NCI-H82 treated with DMSO at 0.1 percent for 48 hours (cell line): ENCODE measurements at regions not wholly inside any gene's neighbourhood (a gene's known extent, or its start where the extent isn't known, plus 50 kb on each side); places are given as distances from the start of the nearest gene placed in this dataset.

Experiments used
- DNase-seq: peaks from one replicate; lab custom pipeline; 2025; ENCODE audit not compliant: unreplicated experiment; lab: John Stamatoyannopoulos, UW

DNA sequence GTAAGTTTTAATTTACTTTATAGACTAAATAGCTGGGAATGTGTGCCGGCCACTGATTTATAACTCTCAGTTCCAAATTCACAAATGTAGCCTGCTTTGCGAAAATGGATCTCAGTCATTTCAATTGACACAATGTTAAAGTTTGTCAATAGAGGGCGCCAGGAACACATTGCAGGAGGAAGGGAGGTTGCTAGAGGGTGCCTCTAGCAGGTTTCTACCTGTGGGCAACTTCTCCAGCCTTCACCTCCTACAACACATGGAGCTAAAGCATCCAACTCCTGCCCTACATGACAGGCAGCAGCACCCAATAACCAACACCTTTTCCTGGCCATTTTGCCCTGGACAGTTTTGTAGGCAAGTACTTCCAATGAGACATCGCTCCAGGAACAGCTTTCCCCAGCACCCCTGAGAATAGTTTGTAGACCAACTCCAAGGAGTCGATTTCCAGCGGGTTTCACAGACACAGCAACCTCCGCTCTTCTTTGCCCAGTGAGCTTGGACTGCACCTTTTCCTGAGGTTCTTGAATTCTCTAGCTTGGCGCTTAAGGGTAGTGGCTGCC, 784.8 kb upstream of the CDH2 start:
- DNase-seq: peak; percentile 49

DNA sequence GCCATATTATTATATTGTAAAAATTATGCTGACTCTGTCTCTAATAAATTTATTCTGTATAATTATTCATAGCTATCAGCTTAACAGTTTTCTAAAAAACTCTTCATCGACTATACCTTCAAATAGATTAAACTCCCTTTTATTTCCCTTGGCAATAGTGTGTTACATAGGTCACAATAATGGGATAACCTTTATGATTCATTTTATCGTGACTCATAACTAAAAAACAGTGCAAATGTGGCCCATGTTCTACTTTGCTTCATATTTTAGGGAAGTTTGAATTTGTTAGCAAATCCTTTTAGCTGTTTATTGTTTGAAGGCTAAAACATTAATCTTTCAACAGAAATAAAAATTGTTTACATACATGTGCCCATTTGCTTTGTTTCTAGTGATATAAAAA, 783.2 kb upstream of the CDH2 start:
- no peak for DNase-seq

DNA sequence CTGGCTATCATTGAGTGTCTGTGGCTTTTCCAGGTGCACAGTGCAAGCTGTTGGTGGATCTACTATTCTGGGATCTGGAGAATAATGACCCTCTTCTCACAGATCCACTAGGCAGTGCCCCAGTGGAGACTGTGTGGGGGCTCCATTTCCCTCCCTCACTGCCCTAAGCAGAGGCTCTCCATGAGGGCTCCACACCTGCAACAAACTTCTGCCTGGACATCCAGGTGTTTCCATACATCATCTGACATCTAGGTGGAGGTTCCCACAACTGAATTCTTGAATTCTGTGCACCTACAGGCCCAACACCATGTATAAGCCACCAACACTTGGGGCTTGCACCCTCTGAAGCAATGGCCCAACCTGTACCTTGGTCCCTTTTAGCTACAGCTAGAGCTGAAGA, 775.4 kb upstream of the CDH2 start:
- no peak for DNase-seq

DNA sequence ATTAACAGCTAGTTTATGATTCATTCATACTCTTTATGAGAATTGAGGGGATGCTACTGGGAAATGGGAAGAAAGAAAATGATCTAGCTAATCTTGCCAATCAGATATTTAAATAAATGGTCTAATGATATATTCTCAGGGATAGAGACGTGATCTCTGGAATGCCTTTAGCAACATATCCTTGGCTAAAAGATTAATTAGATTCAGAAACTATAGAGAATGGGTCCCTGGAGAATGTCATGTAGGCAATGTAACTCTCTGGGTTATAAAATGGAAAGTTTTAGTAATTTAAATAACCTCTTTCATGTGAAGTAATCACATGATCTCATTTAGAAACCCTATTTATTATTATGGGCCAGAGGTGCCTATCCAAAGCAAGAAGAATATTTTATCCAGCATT, 771.0 kb upstream of the CDH2 start:
- no peak for DNase-seq

DNA sequence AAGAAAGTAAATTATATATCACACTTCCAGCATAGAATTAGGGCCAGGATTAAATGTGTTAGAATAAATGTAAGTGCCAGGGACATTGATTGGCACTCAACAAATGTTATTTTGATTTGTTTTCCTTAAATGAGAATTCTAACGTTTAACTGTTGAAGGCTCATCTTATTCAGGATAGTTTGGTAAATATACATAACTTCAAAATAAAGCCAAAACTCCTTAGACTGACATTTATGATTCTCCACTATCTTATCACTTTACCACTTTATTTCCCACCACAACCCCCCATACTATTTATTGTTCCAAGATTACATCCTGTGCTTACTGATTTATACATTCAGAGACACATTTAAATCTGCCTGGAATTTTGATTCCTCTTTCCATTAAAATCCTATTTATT, 769.5 kb upstream of the CDH2 start:
- no peak for DNase-seq

DNA sequence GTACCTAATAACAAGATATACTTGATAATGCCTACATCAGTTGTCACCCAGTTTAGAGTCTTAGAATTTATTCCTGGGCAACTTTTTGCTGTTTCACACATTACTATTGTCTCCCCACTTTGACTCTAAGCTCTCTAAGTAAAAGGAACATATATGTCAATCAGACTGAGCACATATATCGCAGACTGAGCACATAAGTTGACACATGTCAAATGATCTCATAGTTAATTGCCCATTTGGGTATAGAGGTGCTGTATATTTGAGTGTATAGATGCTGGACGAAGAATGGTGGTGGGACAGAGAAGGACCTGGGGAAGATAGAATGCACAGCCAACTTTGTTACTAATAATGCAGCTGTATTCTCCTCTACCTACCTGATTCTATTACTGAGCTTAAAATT, 746.0 kb upstream of the CDH2 start:
- DNase-seq: no peak

DNA sequence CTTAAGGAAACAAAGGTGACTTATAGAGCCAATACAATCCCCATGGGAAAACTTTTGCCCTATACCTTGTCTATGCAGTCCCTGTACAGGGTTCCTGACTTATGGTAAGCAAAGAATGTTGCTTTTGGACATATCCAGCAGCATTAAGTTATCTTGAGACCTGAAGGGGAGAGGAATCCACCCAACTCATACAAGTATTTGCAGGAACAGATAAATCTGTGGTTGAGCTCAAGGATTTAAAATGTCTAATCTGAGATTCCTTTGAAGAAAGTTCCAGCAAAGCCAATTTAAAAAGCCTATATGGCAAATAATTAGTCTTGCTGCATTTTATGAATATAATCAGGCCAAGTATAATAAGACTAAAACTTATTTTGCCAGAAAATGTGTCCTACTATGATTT, 739.5 kb upstream of the CDH2 start:
- no peak for DNase-seq

DNA sequence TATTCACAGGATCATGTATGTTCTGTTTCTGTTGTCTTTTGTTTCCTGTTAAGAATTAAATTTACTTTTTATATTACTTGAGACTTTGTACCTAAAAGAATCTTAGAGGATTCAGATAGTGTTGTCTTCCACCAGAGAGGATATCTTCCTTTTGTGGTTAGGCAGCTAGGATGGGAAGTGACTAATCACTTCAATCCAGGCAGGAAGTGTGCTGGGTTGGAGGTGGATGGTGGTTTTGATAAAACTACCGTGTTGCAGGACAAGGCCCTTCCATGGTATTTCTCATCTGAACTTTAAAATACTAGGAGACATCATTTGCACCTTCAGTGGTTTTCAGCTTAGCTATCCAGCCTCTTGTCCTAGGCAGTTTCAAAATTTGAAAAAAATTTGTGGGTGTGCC, 728.6 kb upstream of the CDH2 start:
- no peak for DNase-seq

DNA sequence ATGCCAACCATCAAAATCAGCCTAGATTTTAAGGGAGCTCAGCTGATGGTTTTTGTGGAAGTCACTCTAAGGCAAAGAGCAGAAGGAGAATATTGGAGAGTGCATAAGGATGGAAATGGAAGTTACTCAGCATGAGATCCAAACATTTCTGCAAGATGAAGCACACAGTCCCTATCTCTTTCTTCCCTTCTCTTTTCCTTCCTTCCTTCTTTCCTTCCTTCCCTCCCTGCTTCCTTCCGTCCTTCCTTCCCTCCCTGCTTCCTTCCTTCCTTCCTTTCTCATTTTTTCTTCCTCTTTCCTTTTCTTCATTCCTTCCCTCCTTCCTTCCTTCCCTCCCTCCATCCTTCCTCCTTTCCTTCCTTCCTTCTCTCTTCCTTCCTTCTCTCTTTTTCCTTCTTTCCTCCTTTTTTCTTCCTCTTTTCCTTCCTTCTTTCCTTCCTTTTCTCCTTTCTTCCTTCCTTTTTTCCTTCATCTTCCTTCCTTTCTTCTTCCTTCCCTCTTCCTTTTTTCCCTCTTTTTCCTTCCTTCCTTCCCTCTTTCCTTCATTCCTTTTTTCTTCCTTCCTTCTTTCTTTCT, 727.9 kb upstream of the CDH2 start:
- DNase-seq: no peak

DNA sequence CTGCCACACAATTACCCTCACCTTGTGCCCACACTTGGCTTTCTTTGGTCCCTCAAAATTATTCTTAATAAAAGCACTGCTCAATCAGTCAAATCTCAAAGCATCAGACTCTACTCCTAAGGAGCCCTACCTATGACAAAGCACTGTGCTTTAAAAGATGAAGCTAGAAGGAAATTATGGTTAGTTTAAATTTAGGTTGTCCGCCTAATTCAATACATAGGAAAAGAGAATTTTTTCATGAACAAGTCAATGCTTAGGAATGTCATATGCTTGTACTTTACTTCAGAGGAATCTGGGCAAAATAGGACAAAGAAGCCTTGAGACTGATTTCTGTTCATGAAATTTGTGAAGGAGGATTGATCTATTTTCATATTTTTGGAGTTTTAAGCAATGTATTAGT, 726.4 kb upstream of the CDH2 start:
- no peak for DNase-seq

DNA sequence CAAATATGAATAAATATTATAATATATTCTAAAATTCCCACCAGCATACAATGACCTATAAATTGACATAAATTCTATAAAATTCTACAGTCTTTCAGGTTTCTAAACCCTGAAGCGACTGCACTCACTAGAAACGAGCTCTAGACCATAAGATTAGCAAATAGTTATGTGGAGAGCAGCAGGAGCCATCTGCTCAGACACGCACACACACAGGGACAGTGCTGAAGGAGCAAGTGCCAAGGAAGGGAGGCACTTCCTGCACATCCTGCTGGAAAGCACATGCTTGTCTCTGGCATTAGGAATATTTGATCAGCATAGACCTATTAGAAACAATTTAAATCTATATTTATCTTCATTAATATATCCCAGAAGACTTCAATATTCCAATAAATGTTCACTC, 713.9 kb upstream of the CDH2 start:
- peak; percentile 18 for DNase-seq

DNA sequence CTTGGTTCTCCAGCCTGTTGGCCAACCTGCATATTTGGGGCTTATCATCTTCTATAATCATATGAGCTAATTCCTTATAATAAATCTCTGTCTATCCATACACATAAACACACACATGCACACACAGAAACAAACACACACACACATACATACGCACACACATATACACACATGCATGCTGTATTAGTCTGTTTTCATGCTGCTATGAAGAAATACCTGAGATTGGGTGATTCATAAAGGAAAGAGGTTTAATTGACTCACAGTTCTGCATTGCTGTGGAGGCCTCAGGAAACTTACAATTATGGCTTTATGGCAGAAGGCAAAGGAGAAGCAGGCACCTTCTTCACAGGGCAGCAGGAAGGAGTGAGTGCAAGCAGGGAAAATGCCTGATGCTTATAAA, 707.4 kb upstream of the CDH2 start:
- DNase-seq: no peak

DNA sequence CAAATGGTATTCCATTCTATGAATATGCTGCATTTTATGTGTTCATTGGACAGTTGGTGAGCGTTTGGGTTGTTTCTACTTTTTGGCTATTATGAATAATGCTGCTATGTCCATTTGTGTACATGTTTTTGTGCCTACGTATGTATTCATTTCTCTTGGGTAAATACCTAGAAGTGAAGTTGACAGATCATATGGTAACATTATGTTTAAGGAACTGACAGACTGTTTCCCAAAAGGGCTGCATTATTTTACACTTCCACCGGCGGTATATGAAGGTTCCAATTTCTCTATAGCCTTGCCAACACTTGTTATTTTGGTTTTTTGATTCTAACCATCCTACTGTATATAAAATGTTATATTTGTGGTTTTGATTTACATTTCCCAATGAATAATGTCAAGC, 703.9 kb upstream of the CDH2 start:
- no peak for DNase-seq

DNA sequence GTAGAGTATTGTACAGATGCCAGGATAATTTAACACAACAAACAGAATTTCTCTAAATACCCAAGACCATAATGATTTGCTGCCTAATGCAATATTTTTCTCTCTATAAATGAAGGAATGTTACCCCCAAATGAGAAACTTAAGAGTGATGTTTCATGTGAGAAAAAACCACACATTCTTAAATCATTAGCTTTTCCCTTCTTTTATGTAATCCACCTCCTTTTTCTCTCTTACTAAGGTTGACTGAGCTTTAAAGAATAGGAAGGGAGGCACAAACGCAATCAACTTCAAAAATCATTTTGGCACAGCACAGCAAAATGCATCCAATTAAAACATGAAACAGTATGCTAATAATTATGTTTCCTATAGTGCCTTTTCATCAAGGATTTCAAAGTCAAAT, 698.1 kb upstream of the CDH2 start:
- no peak for DNase-seq

DNA sequence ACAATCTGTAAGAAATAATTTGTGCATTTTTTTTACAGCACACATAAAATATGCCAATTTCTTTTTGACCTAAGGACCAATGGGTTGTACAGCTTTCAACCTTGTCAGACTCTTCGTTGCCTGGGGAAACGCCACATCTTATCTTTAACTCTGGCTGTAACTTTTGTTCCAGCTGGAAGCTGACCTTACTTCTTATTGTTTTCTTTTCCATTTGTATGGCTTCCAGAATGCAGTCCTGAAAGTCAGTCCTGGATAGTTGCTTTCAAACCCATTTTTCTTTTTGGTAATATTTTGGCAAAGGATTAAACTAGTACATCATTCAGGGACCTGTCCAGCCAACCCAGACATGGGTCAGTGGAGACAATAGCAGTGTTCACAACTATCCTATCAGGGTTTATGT, 686.5 kb upstream of the CDH2 start:
- no peak for DNase-seq

DNA sequence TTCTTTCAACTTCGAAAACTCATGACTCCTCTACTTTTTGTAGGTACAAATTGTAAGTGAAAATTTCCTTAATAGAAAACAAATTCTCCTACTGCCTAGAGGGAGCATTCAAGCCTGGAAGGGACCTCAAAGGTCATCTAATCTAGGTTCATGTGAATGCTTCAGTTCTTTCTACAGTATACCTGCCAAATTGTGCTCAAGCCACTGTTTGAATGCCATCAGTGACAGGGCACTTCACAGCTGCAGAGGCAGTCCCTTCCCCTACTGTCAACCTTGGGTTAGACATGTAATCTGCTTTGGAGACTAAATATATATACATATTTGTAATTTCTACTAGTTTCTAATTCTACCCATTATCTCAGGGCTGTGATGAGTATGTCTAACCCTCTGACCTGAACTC, 681.3 kb upstream of the CDH2 start:
- no peak for DNase-seq

DNA sequence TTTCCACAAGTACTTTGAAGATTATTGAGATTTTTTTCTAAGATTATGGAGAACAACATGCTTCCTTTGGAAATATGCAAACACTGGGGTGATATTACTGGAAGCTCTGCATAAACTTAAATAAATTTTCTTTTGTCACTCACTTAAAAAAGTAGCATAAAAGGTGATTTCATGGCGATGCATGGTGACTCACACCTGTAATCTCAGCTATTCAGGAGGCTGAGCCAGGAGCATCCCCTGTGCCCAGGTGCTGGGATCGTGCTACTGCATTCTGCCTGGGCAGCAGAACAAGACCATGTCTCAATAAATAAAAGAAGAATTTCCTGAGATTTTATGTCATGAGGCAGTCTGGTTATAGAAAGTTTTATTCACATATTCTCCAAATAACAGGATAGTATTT, 679.1 kb upstream of the CDH2 start:
- DNase-seq: no peak

DNA sequence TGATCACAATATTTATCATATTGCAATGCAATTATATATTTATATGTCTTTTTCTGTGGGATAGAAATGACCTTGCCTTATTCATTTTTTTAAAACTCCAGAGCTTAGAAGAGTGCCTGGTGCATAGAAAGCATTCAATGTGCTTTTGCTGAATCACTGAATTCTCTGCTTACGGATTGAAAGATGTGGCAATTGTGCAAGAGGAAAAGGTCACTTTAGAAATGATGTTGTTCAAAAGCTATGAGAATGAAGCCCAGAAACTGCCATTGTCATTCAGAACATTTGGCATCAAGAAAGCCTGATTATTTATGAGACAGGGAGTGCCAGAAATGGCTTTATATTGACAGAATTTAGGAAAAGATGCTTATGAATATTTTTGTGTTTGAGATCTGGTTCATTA, 678.6 kb upstream of the CDH2 start:
- DNase-seq: no peak

DNA sequence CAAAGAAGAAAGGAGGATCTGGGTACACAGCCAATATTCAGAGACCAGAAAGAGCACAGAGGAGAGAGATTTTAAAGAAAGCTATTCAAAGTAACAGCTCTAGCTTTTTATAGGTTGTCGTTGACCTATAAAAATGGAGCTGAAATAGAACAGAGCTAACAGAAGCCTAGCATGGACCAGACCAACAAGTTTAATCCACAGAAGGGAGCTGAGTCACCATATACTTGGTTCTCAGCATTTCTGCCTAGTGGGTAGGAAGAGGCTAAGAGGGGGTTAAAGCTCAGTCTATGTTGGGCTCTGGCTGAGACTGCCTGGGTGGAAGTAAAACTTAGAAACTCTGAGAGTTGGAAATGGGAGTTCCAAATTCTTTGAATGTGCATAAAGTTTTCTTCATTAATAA, 678.0 kb upstream of the CDH2 start:
- no peak for DNase-seq

DNA sequence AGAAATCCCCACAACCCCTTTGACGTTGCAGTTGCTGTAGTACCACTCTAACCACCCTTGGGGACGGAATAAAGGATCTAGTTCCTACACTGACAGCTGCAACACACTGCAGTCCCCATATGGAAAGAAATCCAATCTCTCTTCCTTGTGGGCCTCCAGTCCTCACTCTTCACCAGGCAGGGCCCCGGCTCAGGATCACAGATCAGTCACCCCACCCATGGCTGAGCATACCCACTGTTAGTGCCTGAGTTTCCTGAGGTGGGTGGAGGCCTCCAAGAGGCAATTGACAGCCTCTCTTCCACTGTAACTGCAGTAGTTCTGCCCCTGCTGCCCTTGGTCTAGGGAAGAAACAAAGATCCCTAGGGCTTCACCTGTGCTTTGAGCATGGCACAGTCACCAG, 670.0 kb upstream of the CDH2 start:
- no peak for DNase-seq

DNA sequence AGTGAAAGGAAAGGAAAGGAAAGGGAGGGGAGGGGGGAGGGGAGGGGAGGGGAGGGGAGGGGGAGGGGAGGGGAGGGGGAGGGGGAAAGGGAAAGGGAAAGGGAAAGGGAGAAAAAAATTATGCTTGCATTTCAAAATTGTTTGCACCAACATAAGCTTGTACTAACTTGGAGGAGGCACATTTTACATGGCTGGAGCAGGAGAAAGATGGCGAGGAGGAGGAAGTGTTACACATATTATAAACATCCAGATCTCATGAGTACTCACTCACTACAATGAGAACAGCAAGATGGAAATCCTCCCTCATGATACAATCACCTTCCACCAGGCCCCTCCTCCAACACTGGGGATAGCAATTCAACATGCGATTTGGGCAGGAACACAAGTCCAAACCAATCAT, 660.2 kb upstream of the CDH2 start:
- DNase-seq: no peak

DNA sequence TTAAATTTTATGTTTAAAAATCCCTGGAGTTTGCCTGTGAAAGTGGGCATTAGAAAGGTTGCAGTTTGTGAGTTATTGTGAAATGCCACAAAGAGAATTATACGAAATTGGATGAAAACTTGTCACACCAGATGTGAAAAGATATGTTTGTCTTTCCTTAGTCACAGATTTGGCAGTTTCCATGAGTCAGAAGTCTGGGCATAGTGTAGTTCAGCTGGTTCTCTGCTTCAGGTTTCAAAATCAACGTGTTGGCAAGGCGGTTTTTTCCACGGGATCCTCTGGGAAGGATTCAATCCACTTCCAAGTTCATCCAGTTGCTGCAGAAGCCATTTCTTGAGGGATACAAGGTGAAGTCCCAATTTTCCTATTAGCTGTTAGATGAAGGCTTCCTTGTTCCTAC, 658.0 kb upstream of the CDH2 start:
- DNase-seq: no peak

DNA sequence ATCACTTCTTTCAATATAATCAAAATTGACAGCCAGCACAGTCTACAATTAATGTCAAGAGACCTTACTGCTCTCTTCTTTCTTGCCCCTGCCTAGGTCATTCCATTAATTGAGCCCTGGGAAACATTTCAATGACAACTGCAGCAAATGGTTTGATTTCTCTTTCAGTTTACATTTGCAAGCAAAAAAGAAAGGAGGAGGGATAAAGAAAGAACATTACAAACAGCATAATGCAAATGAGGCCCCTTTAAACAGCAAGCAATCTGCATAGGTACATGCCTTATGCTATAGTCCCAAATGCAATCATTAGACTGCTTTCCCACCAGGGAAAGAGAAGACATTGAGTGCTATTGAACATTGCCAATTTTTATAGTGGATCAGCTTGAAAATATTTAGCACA, 655.0 kb upstream of the CDH2 start:
- no peak for DNase-seq

DNA sequence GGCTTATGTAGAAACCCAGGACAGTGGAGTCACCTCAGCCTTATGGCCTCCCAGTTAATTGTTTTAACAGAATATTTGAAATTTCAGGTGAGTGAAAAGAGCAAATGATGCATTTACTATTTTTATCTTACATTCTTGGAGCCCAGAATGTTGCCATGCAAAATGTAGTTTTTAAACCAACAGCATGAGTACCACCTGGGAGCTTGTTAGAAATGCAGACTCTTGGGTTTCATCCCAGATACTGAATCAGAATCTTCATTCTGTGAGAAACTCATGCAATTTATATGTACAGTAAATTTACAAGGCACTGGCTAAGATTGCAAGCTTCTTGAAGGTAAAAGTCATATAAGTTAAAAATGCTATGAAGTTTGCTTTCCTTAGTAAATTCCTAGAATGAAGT, 654.5 kb upstream of the CDH2 start:
- no peak for DNase-seq
